ENCODE measurements at regions not wholly inside any gene's neighbourhood (a gene's known extent, or its start where the extent isn't known, plus 50 kb on each side); places are given as distances from the start of the nearest gene placed in this dataset.

DNA sequence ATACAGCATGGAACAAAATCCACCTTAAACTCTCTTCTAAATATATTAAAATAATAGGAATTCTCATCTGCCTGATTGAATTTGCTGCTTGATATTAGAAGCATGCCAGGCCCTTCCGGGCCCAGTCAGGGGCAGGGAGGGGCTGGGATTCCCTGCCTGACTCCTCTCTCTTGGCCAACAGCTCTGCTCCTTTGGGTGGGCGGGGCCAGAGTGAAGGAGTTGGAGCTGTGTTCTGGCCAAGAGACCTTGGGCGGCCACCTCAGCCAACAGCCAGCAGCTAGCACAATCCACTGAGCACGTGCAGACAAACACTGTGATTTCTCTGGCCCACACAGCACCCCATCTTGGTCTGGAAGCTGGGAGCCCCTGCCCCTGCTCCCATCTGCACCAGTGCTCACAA lies 140.3 kb downstream of the PJA1 start:
- no peak for DNase-seq

DNA sequence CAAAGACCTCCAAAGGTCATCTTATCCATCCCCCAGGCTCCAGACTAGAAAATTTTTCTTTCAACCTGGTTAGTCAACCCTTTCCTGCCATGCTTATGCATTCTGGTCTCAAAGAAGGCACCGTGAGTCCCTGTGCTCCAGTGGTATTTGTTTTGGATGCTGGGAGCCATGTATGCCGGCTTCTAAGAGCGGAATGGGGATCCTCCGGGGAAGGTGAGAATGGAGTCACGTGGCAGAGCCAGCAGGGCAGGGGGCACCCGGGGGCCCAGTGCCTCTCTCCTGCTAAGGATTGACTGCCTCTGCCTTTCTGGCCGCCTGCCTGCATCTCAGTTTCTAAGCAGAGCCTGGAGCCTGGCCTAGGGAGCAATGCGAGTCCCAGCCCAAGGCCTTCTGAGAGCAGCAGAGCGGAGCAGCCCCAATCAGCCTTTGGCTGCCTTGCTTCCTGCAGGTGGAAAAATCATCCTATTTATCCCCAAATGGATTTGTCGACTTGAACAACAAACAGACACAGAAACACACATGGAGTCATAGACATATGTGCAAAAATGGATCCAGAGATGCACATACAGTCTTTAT lies 141.0 kb downstream of the PJA1 start:
- no peak for DNase-seq

DNA sequence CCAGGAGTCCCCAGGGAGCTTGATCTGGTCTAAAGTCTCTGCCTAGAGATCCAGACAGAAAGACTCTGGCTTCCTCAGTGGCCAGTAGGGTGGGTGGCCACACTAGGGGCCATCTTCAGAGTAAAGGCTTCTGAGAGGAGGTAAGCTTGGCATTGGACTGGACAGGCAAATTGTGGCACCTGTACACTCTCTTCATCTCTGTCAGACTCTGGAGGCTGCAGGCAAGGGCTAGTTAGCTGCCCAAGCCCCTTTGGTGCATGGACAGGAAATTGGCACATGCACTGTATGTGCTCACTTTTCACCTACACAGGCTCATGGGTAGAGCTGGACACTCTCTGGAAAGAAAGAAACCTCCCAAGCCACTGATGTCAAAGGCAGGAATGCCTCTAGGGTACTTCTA lies 142.8 kb downstream of the PJA1 start:
- no peak for DNase-seq

DNA sequence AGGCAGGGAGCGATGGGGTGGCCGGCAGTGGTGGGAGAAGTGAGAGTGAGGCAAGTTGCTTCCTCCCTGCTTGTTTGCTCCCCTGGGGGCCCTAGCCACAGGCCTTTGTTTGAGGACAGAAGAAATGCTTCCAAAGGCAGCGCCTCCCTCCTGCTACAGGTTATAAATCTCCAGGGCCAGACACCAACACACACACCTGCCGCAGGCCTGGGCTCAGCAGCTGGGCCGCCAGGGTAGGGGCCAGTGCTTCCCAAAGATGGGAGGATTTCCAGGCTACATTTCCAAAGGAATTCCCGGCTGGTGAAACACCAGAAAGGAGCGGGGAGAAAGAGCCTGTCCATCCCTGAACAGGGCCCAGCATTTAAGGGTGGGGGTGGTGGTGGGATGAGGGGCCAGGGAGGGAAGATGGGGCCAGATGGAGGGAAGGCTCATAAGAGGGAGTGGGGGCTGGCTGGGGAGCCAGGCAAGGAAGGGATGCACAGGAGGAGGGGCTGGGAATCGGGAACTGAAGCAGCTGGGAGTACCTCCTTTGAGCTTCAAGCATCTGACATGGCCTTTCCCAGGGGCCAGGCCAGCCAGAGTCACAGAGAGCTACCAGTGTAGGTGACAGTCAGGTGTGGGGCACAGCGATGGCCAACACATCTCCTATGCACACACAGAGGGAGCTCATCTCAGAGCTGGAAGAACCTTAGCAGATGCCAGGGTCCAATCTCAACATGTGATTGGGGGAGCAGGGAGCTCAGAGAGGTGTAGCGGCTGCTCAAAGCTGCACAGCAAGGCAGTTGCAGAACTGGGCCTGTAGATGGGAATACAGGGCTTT lies 143.9 kb downstream of the PJA1 start:
- DNase-seq = no peak

DNA sequence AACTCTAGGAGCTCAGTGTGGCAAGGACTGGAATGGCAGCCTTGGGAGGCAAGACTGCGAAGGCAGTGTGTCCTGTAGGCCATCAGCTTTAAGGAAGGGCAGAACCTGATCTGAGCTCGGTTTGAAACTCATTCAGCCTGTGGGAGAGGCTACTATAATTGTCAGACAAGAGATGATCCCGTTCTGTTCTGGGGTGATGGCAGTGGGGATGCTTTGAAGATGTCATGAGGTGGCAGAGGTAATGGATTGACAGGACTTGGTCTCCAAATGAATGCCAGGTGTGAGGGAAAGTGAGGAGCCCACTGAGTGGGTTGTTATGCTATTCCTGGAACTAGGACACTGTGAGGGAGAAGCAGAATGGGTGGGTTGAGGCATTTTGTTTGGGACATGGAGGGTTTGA lies 144.9 kb downstream of the PJA1 start:
- DNase-seq = no peak

DNA sequence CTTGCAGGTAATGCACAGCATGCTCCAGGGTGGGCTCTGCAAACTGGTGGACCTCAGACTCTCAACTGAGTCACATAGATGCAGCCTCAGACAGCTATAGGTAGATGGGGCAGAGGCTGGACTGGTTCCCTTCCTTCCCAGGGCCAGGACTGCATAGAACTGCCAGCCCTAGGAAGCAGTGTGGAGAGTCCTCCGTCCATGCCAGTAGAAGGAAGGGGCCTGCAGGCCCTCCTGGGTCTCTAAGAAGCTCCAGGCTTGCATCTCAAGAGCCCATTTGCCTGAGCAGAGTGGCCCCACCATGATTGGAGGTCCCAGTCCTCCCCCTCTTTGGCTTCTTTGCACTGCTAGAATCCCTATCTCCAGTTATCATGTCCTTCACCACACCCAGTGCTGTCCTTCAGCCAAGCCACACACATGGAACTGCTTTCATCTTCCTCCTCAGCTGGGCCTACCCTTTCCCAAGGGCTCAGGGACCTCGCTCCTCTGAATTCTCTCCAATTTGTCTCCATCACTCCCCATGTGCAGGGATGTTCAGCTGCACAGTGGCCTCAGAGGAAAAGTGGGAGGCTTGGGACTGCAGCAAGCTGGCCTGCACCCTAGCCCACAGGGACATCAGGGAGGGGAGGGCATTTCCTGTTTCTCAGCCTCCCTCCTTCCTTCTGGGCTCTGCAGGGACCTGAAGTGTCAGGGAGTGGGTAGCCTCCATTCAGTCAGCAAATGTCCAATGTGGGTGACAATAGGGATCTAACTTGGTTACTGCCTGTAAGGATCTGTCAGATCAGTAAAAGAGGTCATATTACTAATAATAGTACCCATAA lies 146.0 kb downstream of the PJA1 start:
- DNase-seq = no peak

DNA sequence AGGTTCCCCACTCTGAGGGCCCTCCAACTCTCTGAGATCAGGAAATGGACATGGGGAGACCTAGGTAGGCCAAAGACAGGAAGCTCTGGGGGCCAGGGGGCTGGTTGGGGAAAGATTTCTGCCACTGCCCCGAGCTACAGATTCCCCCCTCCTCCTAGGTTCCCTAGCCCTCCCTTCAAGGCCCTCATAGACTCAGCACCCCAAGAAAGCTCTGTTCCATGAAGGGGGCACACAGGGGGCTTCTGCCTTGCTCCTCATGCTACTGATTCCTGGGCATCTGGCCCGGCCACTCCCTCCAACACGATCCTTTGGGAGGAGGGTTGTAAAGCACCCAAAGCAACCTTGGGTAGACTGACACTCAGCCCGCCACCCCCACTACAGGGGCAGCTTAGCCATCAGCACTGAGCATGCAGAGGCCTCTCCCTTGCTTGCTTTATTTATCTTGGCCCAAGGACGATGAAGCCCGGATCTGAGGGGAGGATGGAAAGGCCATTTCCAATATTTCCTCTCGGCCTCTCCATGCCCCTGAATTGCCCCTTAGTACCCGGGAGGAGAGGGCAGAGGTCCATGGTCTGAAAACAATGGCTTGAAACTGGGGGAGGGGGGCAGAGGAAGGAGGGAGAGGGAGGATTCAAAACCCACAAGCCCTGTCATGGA lies 146.7 kb downstream of the PJA1 start:
- no peak for DNase-seq

DNA sequence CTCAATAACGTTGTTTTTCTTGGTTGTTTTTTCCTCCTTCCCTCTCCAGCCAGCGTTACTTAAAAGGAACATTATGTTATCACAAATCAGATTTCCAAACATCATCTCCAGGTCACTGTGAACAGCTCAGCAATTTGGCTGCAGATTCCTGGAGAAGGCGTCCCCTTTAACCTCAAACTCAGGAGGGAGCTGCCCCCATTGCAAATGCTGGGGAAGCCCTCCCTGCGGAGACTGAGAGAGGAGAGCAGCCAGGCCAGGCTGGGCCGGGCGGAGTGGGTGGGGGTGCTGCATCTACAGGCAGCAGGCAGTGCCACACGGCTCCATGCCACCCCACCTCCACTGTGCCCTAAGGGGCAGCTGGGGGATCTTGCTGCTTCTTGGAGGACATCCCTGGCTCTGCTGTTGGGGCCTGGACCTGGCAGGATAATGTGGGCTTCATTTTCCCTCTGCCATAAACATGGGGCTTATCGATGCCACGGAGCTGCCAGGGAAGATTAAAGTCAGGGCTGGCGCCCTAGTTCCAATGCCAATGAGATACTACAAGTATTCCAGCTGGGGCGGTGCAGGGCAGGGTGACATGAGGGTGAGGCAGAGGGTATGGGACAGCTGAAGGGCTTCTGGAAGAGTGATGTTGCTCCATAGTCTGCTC lies 148.8 kb downstream of the PJA1 start:
- no peak for DNase-seq

DNA sequence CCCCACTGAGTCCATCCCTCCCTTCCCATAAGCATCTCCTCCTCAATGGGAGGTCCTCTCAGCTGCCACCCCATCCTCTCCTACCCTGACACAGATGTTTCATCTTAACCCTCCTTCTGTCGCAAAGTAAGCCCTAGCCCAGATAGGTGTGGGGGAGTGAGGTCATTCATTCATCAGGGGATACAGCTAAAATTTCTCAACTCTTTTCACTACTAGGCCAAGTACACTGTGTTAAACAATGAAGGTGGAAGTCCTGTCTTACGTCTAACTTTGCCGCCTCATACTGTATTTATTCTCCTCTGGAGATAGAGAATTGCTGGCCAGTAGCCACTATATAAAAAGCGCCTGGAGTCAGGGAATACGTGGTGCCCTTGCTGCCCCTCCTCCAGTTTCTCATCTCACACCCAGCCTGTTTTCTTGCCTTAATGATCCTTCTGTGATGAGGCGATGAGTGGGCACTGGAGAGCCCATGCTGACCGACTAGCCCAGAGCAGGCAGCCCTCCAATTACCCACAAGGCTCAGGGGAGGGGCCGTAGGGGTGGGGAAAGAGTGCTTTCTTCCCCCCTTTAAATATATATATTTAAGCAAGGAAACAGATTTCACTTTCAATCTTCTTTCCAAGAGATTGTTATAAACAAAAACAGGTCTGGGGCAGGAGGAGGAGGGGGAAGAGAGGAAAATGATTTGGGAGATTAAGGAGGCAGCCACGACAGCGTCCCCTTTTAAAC lies 149.5 kb downstream of the PJA1 start:
- DNase-seq = no peak

DNA sequence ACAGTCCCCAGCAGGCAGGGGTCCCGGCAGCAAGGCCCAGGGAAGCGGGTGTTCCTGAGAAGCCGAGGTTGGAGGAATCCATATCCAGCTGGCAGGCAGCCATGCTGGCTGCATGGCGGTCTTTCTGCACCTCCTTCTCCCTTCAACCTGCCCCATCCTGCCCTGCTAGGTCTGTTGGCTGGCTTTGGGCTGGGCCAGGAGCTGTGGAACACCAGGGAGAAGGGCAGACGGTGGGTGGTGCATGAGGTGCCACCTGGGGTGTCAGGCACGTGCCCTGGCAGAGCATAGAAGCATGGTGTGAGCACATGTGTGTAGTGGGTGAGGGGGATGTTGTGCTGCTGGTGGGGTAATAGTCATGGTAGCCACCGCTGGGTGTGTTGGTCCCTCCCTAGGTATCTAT lies 150.1 kb downstream of the PJA1 start:
- no peak for DNase-seq

DNA sequence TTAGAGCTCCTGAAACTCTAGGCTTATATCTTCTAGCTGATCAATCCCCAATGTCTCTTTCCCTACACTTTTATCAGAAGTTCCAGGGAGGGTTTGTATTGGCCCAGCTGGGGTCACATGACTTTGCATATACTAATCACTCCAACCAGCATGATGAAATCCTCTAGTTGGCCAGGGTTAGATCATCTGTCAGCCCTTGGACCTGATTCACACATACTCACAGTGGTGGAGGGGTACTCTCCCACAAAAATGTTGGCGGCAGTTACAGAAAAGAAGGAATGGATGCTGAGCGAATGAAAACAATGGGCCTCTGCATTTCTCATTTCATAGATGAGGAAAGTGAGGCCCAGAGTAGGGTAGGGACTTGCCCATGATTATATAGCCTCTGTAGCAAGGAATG lies 151.1 kb downstream of the PJA1 start:
- DNase-seq = no peak

DNA sequence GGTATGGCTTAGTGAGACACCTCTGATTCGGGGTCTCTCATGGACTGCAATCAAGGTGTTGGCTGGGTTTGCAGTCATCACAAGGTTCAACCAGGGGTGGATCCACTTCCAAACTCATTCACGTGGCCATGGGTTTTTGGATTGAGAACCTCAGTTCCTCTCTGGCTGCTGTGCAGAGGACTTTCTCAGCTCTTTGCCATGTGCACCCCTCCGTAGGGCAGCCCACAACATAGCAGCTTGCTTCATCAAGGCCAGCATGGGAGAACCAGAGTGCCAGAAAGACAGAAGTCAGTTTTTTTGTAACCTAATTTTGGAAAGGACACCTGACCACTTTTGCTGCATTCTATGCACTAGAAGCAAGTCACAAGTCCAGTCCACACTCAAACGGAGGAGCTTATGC lies 154.9 kb downstream of the PJA1 start:
- DNase-seq = no peak

DNA sequence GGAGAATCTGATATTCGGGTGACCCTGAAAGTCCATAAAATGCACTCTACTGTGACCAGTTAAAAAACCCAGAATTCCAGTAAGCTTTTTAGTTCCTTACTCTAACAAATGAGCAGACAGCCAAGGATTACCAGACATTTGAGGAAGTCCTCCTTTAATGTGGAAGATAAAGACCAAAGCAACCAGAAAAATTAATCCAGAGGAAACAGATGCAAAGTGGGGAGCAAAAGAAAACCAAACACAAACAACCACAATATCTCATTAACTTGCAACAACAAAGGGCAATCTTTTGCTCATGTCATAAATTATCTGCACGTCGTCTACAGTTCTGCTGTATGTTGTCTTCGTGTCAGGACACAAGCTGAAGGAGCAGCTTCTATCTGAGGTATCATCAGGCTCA lies 164.4 kb downstream of the PJA1 start:
- DNase-seq = no peak

DNA sequence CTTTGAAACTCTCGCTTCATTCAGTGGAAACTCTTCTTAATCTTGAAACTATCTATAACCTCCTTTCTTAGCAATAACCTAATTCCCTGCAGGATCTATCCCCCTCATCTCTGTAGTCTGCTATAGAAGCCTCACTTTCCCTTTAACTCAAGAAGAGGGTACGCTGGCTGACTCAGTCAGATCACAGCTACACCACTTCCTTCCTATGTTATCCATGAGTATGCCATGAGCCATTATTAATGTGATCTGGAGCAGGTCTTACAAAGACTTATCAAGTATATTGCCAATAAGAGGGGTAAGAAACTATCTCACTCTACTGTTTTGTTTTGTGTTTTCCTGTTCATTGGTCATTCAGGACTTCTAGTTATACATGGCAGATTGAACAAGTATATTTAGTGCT lies 165.3 kb downstream of the PJA1 start:
- no peak for DNase-seq

DNA sequence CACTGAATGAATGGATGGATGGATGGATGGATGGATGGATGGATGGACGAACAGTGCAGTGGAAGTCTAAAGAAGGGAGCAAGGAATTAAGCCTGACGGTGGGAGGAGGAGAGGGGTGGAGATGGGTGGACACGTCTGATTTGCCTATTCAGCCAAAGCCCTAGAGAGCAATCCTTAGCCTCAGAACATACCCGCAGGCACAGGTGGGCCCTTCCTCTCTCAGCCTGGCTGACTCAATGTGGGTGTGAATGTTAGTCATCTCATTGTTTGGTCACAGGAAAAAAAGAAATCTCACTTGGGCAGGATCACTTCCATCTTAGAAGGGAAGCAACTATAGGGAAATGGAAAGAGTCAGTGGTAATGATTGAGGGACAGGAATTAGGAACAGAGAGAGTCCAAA lies 165.9 kb downstream of the PJA1 start:
- no peak for DNase-seq

DNA sequence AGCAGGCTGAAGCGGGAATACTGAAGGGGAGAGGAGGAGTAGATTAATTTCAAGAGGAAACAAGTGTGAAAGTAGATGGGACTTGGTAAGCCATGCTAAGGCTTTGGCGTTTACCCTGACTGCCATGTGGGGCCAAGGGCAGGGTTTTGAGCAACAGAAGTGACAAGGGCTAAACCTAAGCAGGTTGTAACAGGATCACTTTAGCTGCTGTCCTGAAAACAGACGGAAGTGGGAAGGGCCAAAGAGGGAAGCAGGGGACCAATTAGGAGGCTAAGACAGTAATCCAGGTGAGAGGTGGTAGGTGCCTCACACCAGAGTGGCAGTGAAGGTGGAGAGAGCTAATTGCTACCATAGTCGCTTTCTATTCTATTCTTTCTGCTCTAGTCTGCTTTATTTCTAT lies 166.5 kb downstream of the PJA1 start:
- no peak for DNase-seq

DNA sequence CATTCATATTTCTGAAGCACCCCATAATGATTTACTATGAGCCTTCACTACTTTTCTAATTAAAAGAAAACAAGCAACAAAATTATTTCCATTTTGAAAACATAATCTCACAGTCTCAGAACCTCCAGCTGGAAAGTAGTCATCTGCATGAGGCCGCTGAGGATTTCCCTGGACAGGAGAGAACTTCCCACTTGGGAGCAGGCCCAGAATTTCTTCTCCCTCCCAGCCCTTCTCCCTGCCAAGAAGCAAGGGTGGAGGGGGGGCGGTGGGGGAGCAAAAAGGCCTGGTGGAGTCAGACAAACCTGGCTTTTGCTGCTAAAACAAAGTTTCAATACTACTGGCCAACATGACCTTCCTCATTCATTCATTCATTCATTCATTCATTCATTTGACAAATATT lies 167.3 kb downstream of the PJA1 start:
- no peak for DNase-seq

DNA sequence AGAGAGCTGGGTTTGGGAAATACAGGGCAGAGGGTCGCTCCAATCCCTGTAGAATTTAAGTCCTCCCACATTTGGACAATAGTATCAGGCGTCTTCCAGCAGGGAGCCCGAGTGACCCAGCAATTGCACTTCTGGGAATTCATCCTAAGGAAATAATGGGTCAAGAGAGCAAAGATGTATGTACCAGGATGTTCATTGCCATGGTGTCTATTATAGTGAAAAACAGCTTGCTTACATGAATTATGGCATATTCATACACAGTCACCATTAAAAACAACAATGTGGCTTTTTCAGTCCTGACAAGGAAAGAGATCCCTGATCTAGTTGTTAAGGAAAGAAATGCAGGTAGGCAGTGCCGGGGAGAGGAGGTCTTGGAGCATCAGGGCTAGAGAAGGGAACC lies 167.7 kb downstream of the PJA1 start:
- DNase-seq = no peak

DNA sequence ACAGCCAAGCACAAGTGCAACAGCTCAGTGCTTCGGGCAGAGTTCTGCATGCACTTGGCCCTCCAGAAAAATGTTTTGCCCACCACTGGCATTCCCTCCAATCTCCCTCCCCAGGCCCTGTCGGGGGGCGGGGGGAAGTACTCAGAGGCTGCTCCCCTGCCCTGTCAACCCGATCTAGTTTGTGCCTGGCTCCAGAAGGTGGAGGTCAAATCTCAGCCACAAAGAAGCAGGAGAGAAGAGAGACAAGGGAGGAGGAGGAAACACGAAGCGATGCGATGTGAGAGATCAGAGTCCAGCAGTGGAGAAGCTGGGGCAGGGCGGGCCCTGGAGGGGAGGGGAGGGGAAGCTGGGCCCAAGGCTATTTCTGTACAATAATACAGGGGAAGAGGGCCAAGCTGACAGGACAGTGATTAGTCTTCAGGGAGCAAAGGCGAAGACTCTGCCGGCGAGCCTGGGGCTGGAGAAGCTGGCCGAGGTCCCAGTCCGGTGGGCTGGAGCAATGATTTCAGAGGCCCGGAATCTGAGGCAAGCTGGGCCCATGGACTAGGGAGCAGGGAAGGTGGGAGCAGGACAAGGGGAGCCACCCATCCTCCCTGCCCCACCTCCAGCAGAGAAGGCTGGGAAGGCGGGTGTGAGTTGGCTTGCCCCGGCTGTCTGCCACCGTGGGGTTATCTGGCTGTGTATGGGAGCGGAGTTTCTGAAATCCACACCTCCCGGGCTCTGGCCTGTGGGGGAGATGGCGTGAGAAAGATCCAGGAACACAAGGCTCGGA lies 167.1 kb downstream of the EFNB1 start:
- DNase-seq = no peak

DNA sequence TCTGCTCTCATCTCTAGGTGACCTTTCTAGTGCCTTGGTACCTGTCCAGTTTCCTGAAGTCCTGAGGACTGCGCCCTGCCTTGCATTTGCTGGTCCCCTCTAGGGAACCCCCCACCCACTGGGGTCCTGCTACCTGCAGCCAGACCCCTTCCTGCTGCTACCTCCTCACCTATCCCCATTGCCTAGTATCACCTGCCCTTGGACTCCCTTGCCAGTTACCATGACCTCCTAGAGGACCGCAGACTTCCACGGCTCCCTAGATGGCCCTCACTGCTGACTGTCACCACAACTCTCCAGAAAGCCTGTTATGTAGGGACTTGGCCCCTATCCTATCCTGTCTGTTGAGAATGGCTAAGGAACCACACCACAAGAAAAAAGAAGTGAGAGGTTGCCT lies 166.6 kb downstream of the EFNB1 start:
- no peak for DNase-seq

DNA sequence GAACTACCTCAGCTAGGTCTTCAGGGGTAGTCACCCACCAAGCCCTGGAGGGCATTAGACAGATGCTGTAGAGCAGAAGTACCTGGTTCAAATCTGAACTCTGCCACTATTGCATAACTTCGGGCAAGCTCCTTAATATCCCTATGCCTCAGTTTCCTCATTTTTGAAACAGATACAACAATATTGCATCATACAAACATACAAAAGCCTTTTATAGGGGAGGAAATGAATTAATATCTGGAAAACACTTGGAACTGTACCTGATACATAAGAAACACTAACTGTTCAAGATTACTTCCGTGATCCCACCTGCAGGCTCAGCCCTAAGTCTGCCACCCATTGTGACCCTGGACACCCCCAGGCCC lies 166.1 kb downstream of the EFNB1 start:
- no peak for DNase-seq

Data from DMS79 (cell line).